Right lobe of liver (tissue), 4 donors: ENCODE measurements at regions not wholly inside any gene's neighbourhood (a gene's known extent, or its start where the extent isn't known, plus 50 kb on each side); places are given as distances from the start of the nearest gene placed in this dataset.

Experiments
- CTCF ChIP-seq, 4 donors: fragments of 200-600 bp in 3 of 4; fragments of 450-650 bp in 1 of 4; IDR thresholded peaks; one replicate each; pipeline versions ENCODE4 v1.5.1 to v1.8.0; 2016 to 2022; ENCODE audit warnings: antibody characterized with exemption in 4 of 4, mild to moderate bottlenecking in 2 of 4
- POLR2A ChIP-seq: fragments of 450-650 bp; IDR thresholded peaks from one replicate; pipeline ENCODE4 v1.6.1; 2017; ENCODE audit warnings: antibody characterized with exemption, mild to moderate bottlenecking
- donor health status: DM: no; HTN: no; CAD: no.
- donor health status: DM: no; HTN: no; CAD: no.
- donor health status: DM: no; HTN: yes; CAD: no.

GRCh38 chr10:60684091-60684490, 94.2 kb upstream of the CDK1 start:
- TF ChIP-seq POLR2A (no peak), CTCF (IDR thresholded peaks at IDR 0.05) (no peak)
